ENCODE measurements at regions not wholly inside any gene's neighbourhood (a gene's known extent, or its start where the extent isn't known, plus 50 kb on each side); places are given as distances from the start of the nearest gene placed in this dataset.
"Not testable (repeated sequence)": the region's sequence is repeated elsewhere in the genome, so short reads cannot be mapped to it uniquely, and the experiment has no call there.

DNA sequence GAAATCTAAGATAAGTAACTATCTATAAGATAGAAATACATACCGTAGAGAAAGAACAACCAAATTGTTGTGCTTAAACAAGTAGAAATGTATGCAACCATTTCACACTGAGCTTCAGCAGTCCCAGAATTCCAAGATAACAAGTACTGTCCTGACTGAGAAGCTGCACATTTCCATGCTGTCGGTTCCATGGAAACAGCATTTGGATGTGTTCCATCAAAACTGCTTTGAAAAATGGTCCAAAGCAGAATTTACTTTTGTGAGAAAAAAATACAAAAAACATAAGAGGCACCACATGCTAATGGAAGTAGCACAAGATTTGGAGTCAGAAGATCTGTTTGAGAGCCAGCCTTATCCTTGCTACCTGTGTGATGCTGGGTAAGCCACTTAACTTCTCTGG is 92.6 kb downstream of the MTERF1 start:
- DNase-seq (no peak), ATAC-seq (ENCODE audit: low FRiP score in 2 of 2) (no peak)
- Histone ChIP-seq H3K36me3 (no peaks in the 10 kb centered on the region), H3K27ac (no peak overlapping the region), H3K9me3 (no peaks in the 10 kb centered on the region), H3K4me3 (no peak overlapping the region), H3K4me1 (no peaks in the 10 kb centered on the region), H3K27me3 (no peaks in the 10 kb centered on the region)
- no peak for TF ChIP-seq POLR2AphosphoS5 (IDR thresholded peaks at IDR 0.05)
- TF ChIP-seq EP300 (IDR thresholded peaks at IDR 0.05), result no peak
- TF ChIP-seq POLR2A (IDR thresholded peaks at IDR 0.05), result no peak
- TF ChIP-seq CTCF (IDR thresholded peaks at IDR 0.05), result no peak
- 63 to 69% methylated on average over 2 of the region's 2 CpGs for WGBS, 2 donors

GRCh38 chr7:91789086-91789485 is 91.4 kb downstream of the MTERF1 start:
- TF ChIP-seq POLR2A (IDR thresholded peaks at IDR 0.05) (no peak), EP300 (IDR thresholded peaks at IDR 0.05) (no peak), CTCF (IDR thresholded peaks at IDR 0.05) (no peak), POLR2AphosphoS5 (IDR thresholded peaks at IDR 0.05) (no peak)
- H3K4me1 ChIP-seq, result no peaks in the 10 kb centered on the region
- H3K9me3 ChIP-seq, result no peaks in the 10 kb centered on the region
- 88% methylated on average over 2 of the region's 2 CpGs for WGBS, 2 donors
- ATAC-seq (ENCODE audit: low FRiP score in 2 of 2) (no peak), DNase-seq (no peak)
- H3K27ac ChIP-seq, result no peak overlapping the region
- no peaks in the 10 kb centered on the region for H3K27me3 ChIP-seq
- no peaks in the 10 kb centered on the region for H3K36me3 ChIP-seq
- H3K4me3 ChIP-seq, result no peak overlapping the region

DNA sequence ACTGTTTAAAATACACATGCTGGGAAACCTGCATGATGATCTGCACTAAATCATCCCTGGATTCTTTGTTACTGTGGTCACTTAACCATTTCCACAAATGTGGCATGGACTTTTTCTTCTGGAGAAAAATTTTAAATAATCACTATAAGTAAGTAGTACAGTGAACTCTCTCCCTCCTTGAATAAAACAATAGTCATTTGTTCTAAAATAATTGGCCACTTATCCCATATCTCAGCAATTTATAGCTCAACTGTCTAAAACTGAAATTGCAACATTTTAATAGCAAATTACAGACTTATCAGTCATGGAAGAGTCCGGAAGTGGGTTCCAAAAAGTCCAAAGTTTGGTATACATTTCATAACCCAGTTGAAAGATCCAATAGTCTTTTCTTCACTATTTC is 90.9 kb downstream of the MTERF1 start:
- no peaks in the 10 kb centered on the region for H3K36me3 ChIP-seq
- H3K27me3 ChIP-seq, result no peaks in the 10 kb centered on the region
- H3K4me3 ChIP-seq, result no peak overlapping the region
- ATAC-seq (ENCODE audit: low FRiP score in 2 of 2) (no peak), DNase-seq (no peak)
- TF ChIP-seq POLR2A (IDR thresholded peaks at IDR 0.05) (no peak), POLR2AphosphoS5 (IDR thresholded peaks at IDR 0.05) (no peak), EP300 (IDR thresholded peaks at IDR 0.05) (no peak), CTCF (IDR thresholded peaks at IDR 0.05) (no peak)
- no peak overlapping the region for H3K27ac ChIP-seq
- H3K4me1 ChIP-seq, result no peaks in the 10 kb centered on the region
- 92 to 95% methylated on average over 1 of the region's 1 CpG for WGBS, 2 donors
- no peaks in the 10 kb centered on the region for H3K9me3 ChIP-seq

- not testable (repeated sequence) for H3K27me3 ChIP-seq; H3K27ac ChIP-seq; ATAC-seq (ENCODE audit: low FRiP score in 2 of 2); H3K9me3 ChIP-seq; H3K4me3 ChIP-seq; H3K4me1 ChIP-seq; H3K36me3 ChIP-seq
- WGBS, 2 donors, result 97 to 98% methylated on average over 9 to 10 of the region's 10 CpGs
- DNase-seq, result peak in 1 of 2 donors; percentile 13
Observed at GRCh38 chr7:91790646-91791045, 89.9 kb downstream of the MTERF1 start.

DNA sequence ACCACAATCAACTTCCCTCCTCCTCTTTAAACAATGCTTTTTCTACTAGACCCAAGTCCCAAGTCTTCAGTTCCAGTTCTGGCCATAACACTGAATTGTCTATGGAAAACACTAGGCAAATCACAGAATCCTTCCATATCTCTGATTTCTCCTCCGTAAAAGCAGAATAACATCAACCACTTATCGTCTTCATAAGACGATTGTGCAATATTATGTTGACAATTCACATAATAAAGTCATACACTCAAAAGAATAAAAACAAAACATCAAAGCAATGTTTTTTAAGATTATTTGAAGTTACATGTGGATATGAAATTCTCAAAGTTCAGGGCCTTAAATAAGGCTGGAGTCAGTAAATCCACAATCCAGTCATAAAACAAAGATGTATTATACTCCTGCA is 84.4 kb downstream of the MTERF1 start:
- no peak for TF ChIP-seq POLR2A (IDR thresholded peaks at IDR 0.05)
- TF ChIP-seq CTCF (IDR thresholded peaks at IDR 0.05), result no peak
- TF ChIP-seq POLR2AphosphoS5 (IDR thresholded peaks at IDR 0.05), result no peak

More for the DNA sequence above, 84.4 kb downstream of the MTERF1 start:
- H3K27me3 ChIP-seq, result no peaks in the 10 kb centered on the region
- DNase-seq (no peak), ATAC-seq (ENCODE audit: low FRiP score in 2 of 2) (no peak)
- H3K27ac ChIP-seq, result no peak overlapping the region
- no peaks in the 10 kb centered on the region for H3K36me3 ChIP-seq
- WGBS, 2 donors, result 56 to 71% methylated on average over 3 of the region's 3 CpGs
- H3K4me1 ChIP-seq, result no peaks in the 10 kb centered on the region
- no peak overlapping the region for H3K4me3 ChIP-seq
- H3K9me3 ChIP-seq, result no peaks in the 10 kb centered on the region
